ENCODE measurements at regions not wholly inside any gene's neighbourhood (a gene's known extent, or its start where the extent isn't known, plus 50 kb on each side); places are given as distances from the start of the nearest gene placed in this dataset.

GRCh38 chr5:10161778-10162177 is 87.9 kb downstream of the ATPSCKMT start:
- TF ChIP-seq SP1 (IDR thresholded peaks at IDR 0.05) (no peak), FOXA2 (IDR thresholded peaks at IDR 0.05) (no peak), GABPA (IDR thresholded peaks at IDR 0.05 in 1 of 2, conservative IDR thresholded peaks at IDR 0.05 in 1 of 2) (no peak), ATF3 (IDR thresholded peaks at IDR 0.05) (no peak), TAF1 (conservative IDR thresholded peaks at IDR 0.05) (no peak), NR2F2 (IDR thresholded peaks at IDR 0.05) (no peak), FOXA1 (IDR thresholded peaks at IDR 0.05) (no peak), EGR1 (IDR thresholded peaks at IDR 0.05; ENCODE audit: low read depth in 2 of 2) (no peak), HNF4A (conservative IDR thresholded peaks at IDR 0.05) (no peak), ZBTB33 (IDR thresholded peaks at IDR 0.05) (no peak)
- Histone ChIP-seq H3K4me1 (ENCODE audit: control insufficient read depth in 4 of 4, insufficient read depth in 4 of 4, low read length in 3 of 4) (no peaks in the 10 kb centered on the region), H3K27me3 (ENCODE audit: control insufficient read depth in 4 of 4, insufficient read depth in 4 of 4, low read length in 3 of 4) (no peaks in the 10 kb centered on the region), H3K27ac (ENCODE audit: low read depth in 1 of 2, low read length in 2 of 2) (no peak overlapping the region), H3K9me3 (ENCODE audit: control insufficient read depth in 4 of 4, low read length in 3 of 4) (peaks cover 4 to 19% (median 15%) of the 10 kb centered on the region in 4 donors), H3K9ac (ENCODE audit: low read depth in 1 of 2, low read length in 2 of 2) (no peak overlapping the region), H3K36me3 (ENCODE audit: control insufficient read depth in 4 of 4, insufficient read depth in 3 of 4, low read depth in 1 of 4, low read length in 3 of 4) (no peaks in the 10 kb centered on the region), H3K4me3 (ENCODE audit: low read depth in 1 of 3, low read length in 3 of 3) (no peak overlapping the region)
- no peak for DNase-seq (ENCODE audit: low spot score)
- WGBS = 75% methylated on average over 3 of the region's 3 CpGs

GRCh38 chr5:10160241-10160640 is 89.4 kb downstream of the ATPSCKMT start:
- H3K9me3 ChIP-seq (ENCODE audit: control insufficient read depth in 4 of 4, low read length in 3 of 4) = peaks cover 3 to 7% (median 5%) of the 10 kb centered on the region in 4 donors
- no peak overlapping the region for H3K27ac ChIP-seq (ENCODE audit: low read depth in 1 of 2, low read length in 2 of 2)
- H3K4me1 ChIP-seq (ENCODE audit: control insufficient read depth in 4 of 4, insufficient read depth in 4 of 4, low read length in 3 of 4) = no peaks in the 10 kb centered on the region
- no peak for TF ChIP-seq ATF3 (IDR thresholded peaks at IDR 0.05)
- TF ChIP-seq FOXA2 (IDR thresholded peaks at IDR 0.05) = no peak
- TF ChIP-seq ZBTB33 (IDR thresholded peaks at IDR 0.05) = no peak
- TF ChIP-seq YY1 (IDR thresholded peaks at IDR 0.05) = no peak
- no peak for TF ChIP-seq EGR1 (IDR thresholded peaks at IDR 0.05; ENCODE audit: low read depth in 2 of 2)
- TF ChIP-seq GABPA (IDR thresholded peaks at IDR 0.05 in 1 of 2, conservative IDR thresholded peaks at IDR 0.05 in 1 of 2) = no peak
- TF ChIP-seq FOXA1 (IDR thresholded peaks at IDR 0.05) = no peak
- TF ChIP-seq RXRA (IDR thresholded peaks at IDR 0.05) = no peak
- TF ChIP-seq HNF4G (IDR thresholded peaks at IDR 0.05) = no peak
- no peak for TF ChIP-seq REST (IDR thresholded peaks at IDR 0.05)
- TF ChIP-seq MAX (IDR thresholded peaks at IDR 0.05) = no peak
- TF ChIP-seq HNF4A (conservative IDR thresholded peaks at IDR 0.05) = no peak
- TF ChIP-seq RAD21 (IDR thresholded peaks at IDR 0.05) = no peak
- TF ChIP-seq SP1 (IDR thresholded peaks at IDR 0.05) = no peak
- no peak for TF ChIP-seq JUND (IDR thresholded peaks at IDR 0.05)
- no peak for TF ChIP-seq NR2F2 (IDR thresholded peaks at IDR 0.05)
- no peak for TF ChIP-seq CTCF (IDR thresholded peaks at IDR 0.05; ENCODE audit: low read depth, low read length, missing input control)
- no peak for TF ChIP-seq TAF1 (conservative IDR thresholded peaks at IDR 0.05)
- no peaks in the 10 kb centered on the region for H3K36me3 ChIP-seq (ENCODE audit: control insufficient read depth in 4 of 4, insufficient read depth in 3 of 4, low read depth in 1 of 4, low read length in 3 of 4)
- no peak for DNase-seq (ENCODE audit: low spot score)
- H3K4me3 ChIP-seq (ENCODE audit: low read depth in 1 of 3, low read length in 3 of 3) = no peak overlapping the region
- no peaks in the 10 kb centered on the region for H3K27me3 ChIP-seq (ENCODE audit: control insufficient read depth in 4 of 4, insufficient read depth in 4 of 4, low read length in 3 of 4)
- 78% methylated on average over 3 of the region's 3 CpGs for WGBS
- no peak overlapping the region for H3K9ac ChIP-seq (ENCODE audit: low read depth in 1 of 2, low read length in 2 of 2)
